ENCODE measurements at regions not wholly inside any gene's neighbourhood (a gene's known extent, or its start where the extent isn't known, plus 50 kb on each side); places are given as distances from the start of the nearest gene placed in this dataset.

DNA sequence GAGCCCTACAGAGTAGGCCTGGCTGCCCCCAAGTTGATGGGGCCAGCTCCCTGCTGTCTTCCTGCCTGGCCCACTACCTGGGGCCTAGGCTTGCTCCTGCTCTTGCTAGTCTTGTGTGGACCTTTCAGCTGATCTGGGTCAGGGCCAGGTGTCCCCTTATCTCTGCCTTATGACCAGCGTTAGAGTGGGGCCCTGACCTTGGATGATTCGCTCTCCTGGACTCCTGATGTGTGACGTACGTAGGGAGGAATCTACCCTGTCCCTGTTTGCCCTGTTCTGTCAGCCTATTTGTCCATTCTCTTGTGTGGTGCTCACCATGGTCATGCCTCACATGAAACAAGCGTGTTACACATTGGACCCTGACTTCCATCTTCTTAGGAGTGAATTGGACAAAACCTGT lies 571.8 kb downstream of the QKI start:
- Histone ChIP-seq H3K27ac (ENCODE audit: low read length) (no peak overlapping the region), H3K4me3 (ENCODE audit: low read length) (no peak overlapping the region), H3K36me3 (ENCODE audit: insufficient read depth, low read length) (no peaks in the 10 kb centered on the region), H3K9me3 (ENCODE audit: low read length) (no peaks in the 10 kb centered on the region), H3K9me2 (ENCODE audit: insufficient read depth, low read length) (no peaks in the 10 kb centered on the region), H4K20me1 (ENCODE audit: insufficient read depth) (no peaks in the 10 kb centered on the region), H3K27me3 (ENCODE audit: insufficient read depth, low read depth, low read length) (no peaks in the 10 kb centered on the region), H3K4me2 (ENCODE audit: low read length) (no peak overlapping the region), H3K79me2 (replicated peaks; ENCODE audit: insufficient read depth, low read length) (no peaks in the 10 kb centered on the region), H3K9ac (ENCODE audit: low read length) (no peak overlapping the region), H3F3A (ENCODE audit: insufficient read depth, low read length, poor library complexity, severe bottlenecking) (no peaks in the 10 kb centered on the region), H2AFZ (ENCODE audit: low read depth, low read length) (no peak overlapping the region)
- no peak for TF ChIP-seq SMC3 (conservative IDR thresholded peaks at IDR 0.05; ENCODE audit: poor library complexity)
- no peak for TF ChIP-seq CTCF (IDR thresholded peaks at IDR 0.05; ENCODE audit: poor library complexity, severe bottlenecking)
- no peak for TF ChIP-seq TAF1 (IDR thresholded peaks at IDR 0.05; ENCODE audit: low read depth)
- no peak for TF ChIP-seq EP300 (conservative IDR thresholded peaks at IDR 0.05; ENCODE audit: poor library complexity, severe bottlenecking)
- no peak for TF ChIP-seq EZH2 (IDR thresholded peaks at IDR 0.05; ENCODE audit: borderline replicate concordance, insufficient read depth, low read length, poor library complexity, severe bottlenecking)
- TF ChIP-seq, protein P1, sequence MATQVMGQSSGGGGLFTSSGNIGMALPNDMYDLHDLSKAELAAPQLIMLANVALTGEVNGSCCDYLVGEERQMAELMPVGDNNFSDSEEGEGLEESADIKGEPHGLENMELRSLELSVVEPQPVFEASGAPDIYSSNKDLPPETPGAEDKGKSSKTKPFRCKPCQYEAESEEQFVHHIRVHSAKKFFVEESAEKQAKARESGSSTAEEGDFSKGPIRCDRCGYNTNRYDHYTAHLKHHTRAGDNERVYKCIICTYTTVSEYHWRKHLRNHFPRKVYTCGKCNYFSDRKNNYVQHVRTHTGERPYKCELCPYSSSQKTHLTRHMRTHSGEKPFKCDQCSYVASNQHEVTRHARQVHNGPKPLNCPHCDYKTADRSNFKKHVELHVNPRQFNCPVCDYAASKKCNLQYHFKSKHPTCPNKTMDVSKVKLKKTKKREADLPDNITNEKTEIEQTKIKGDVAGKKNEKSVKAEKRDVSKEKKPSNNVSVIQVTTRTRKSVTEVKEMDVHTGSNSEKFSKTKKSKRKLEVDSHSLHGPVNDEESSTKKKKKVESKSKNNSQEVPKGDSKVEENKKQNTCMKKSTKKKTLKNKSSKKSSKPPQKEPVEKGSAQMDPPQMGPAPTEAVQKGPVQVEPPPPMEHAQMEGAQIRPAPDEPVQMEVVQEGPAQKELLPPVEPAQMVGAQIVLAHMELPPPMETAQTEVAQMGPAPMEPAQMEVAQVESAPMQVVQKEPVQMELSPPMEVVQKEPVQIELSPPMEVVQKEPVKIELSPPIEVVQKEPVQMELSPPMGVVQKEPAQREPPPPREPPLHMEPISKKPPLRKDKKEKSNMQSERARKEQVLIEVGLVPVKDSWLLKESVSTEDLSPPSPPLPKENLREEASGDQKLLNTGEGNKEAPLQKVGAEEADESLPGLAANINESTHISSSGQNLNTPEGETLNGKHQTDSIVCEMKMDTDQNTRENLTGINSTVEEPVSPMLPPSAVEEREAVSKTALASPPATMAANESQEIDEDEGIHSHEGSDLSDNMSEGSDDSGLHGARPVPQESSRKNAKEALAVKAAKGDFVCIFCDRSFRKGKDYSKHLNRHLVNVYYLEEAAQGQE (IDR thresholded peaks at IDR 0.05; ENCODE audit: borderline replicate concordance): no peak
- no peak for TF ChIP-seq RAD21 (conservative IDR thresholded peaks at IDR 0.05)
- no peak for TF ChIP-seq POLR2AphosphoS5 (IDR thresholded peaks at IDR 0.05)
- no peak for TF ChIP-seq MXI1 (conservative IDR thresholded peaks at IDR 0.05; ENCODE audit: poor library complexity, severe bottlenecking)

- Histone ChIP-seq H3K9ac (ENCODE audit: low read length) (no peak overlapping the region), H3K4me3 (ENCODE audit: low read length) (no peak overlapping the region), H3K9me2 (ENCODE audit: insufficient read depth, low read length) (no peaks in the 10 kb centered on the region), H2AFZ (ENCODE audit: low read depth, low read length) (no peak overlapping the region), H3K9me3 (ENCODE audit: low read length) (no peaks in the 10 kb centered on the region), H3K27me3 (ENCODE audit: insufficient read depth, low read depth, low read length) (no peaks in the 10 kb centered on the region), H3K27ac (ENCODE audit: low read length) (no peak overlapping the region), H4K20me1 (ENCODE audit: insufficient read depth) (no peaks in the 10 kb centered on the region), H3K79me2 (replicated peaks; ENCODE audit: insufficient read depth, low read length) (no peaks in the 10 kb centered on the region), H3F3A (ENCODE audit: insufficient read depth, low read length, poor library complexity, severe bottlenecking) (no peaks in the 10 kb centered on the region), H3K4me2 (ENCODE audit: low read length) (no peak overlapping the region), H3K36me3 (ENCODE audit: insufficient read depth, low read length) (no peaks in the 10 kb centered on the region)
- TF ChIP-seq TAF1 (IDR thresholded peaks at IDR 0.05; ENCODE audit: low read depth) (no peak), EZH2 (IDR thresholded peaks at IDR 0.05; ENCODE audit: borderline replicate concordance, insufficient read depth, low read length, poor library complexity, severe bottlenecking) (no peak), SMC3 (conservative IDR thresholded peaks at IDR 0.05; ENCODE audit: poor library complexity) (no peak), EP300 (conservative IDR thresholded peaks at IDR 0.05; ENCODE audit: poor library complexity, severe bottlenecking) (no peak), POLR2AphosphoS5 (IDR thresholded peaks at IDR 0.05) (no peak), CTCF (IDR thresholded peaks at IDR 0.05; ENCODE audit: poor library complexity, severe bottlenecking) (no peak), RAD21 (conservative IDR thresholded peaks at IDR 0.05) (no peak)
Observed at GRCh38 chr6:163985710-163986109, 571.2 kb downstream of the QKI start.

Measured in neural cell (in vitro differentiated cells).